ENCODE measurements at regions not wholly inside any gene's neighbourhood (a gene's known extent, or its start where the extent isn't known, plus 50 kb on each side); places are given as distances from the start of the nearest gene placed in this dataset.
A peak's percentile ranks its signal among the peaks of the same experiment; 100 is the strongest.

DNA sequence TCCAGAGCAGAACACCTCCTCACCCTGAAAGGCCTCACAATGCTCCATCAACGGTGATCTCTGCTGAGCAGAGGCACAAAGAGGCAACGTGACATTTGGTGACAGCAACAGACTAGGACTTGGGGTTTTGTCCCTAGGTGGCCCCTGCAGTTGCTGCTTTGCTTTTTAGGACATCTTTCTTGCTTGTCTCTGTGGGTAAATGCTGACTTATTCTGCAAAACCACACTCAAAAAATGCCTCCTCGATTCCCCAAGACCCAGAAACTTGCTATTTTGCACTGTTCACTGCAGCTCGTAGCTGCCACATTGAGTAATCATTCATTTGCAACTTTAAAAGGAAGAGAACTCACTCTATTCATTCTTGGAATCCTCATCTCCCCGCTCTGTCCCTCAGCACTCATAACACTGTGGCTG lies 209.9 kb downstream of the LY86 start:
- TF ChIP-seq CEBPB (IDR thresholded peaks at IDR 0.05): no peak
- TF ChIP-seq, protein P1, sequence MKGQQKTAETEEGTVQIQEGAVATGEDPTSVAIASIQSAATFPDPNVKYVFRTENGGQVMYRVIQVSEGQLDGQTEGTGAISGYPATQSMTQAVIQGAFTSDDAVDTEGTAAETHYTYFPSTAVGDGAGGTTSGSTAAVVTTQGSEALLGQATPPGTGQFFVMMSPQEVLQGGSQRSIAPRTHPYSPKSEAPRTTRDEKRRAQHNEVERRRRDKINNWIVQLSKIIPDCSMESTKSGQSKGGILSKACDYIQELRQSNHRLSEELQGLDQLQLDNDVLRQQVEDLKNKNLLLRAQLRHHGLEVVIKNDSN (IDR thresholded peaks at IDR 0.05): no peak
- TF ChIP-seq CREB1 (IDR thresholded peaks at IDR 0.05; ENCODE audit: low read depth): no peak
- no peak for TF ChIP-seq ZBTB7A (IDR thresholded peaks at IDR 0.05; ENCODE audit: low read depth)
- TF ChIP-seq RAD21 (IDR thresholded peaks at IDR 0.05; ENCODE audit: low read depth): no peak
- no peak for TF ChIP-seq EGR1 (IDR thresholded peaks at IDR 0.05)

DNA sequence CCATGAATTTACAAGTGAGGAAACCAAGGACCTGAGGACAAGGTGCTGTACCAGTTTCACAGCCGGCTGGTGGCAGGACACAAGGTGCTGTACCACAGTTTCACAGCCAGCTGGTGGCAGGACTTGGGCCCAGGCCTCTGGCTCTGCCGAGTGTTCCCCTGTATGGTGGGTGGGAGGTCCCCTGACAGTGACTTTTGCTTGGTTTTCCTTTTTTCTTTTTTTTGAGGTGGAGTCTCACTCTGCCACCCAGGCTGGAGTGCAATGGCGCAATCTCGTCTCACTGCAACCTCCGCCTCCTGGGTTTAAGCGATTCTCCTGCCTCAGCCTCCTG lies 212.4 kb downstream of the LY86 start:
- TF ChIP-seq TAF1 (IDR thresholded peaks at IDR 0.05; ENCODE audit: low read depth): no peak
- TF ChIP-seq TEAD4 (IDR thresholded peaks at IDR 0.05): no peak
- TF ChIP-seq CEBPB (IDR thresholded peaks at IDR 0.05): no peak
- TF ChIP-seq ZBTB7A (IDR thresholded peaks at IDR 0.05; ENCODE audit: low read depth): no peak
- no peak for TF ChIP-seq CREB1 (IDR thresholded peaks at IDR 0.05; ENCODE audit: low read depth)
- no peak for TF ChIP-seq FOXM1 (IDR thresholded peaks at IDR 0.05; ENCODE audit: borderline replicate concordance, low read depth)
- no peak for TF ChIP-seq NFIC (IDR thresholded peaks at IDR 0.05)
- TF ChIP-seq, protein P1 (IDR thresholded peaks at IDR 0.05): no peak
- TF ChIP-seq EGR1 (IDR thresholded peaks at IDR 0.05): no peak
- no peak for TF ChIP-seq RAD21 (IDR thresholded peaks at IDR 0.05; ENCODE audit: low read depth)

GRCh38 chr6:6801635-6802218 lies 213.2 kb downstream of the LY86 start:
- no peak for TF ChIP-seq CEBPB (IDR thresholded peaks at IDR 0.05)
- TF ChIP-seq REST (IDR thresholded peaks at IDR 0.05; ENCODE audit: low read depth): no peak
- TF ChIP-seq FOXM1 (IDR thresholded peaks at IDR 0.05; ENCODE audit: borderline replicate concordance, low read depth): no peak
- TF ChIP-seq NFIC (IDR thresholded peaks at IDR 0.05): no peak
- TF ChIP-seq CREB1 (IDR thresholded peaks at IDR 0.05; ENCODE audit: low read depth): no peak
- no peak for TF ChIP-seq TEAD4 (IDR thresholded peaks at IDR 0.05)
- no peak for TF ChIP-seq ZBTB7A (IDR thresholded peaks at IDR 0.05; ENCODE audit: low read depth)
- TF ChIP-seq YY1 (IDR thresholded peaks at IDR 0.05; ENCODE audit: low read depth): no peak
- TF ChIP-seq EGR1 (IDR thresholded peaks at IDR 0.05): no peak
- TF ChIP-seq TAF1 (IDR thresholded peaks at IDR 0.05; ENCODE audit: low read depth): no peak
- TF ChIP-seq, protein P2, sequence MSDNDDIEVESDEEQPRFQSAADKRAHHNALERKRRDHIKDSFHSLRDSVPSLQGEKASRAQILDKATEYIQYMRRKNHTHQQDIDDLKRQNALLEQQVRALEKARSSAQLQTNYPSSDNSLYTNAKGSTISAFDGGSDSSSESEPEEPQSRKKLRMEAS (IDR thresholded peaks at IDR 0.05): no peak
- no peak for TF ChIP-seq RAD21 (IDR thresholded peaks at IDR 0.05; ENCODE audit: low read depth)
- no peak for TF ChIP-seq TCF12 (IDR thresholded peaks at IDR 0.05; ENCODE audit: low read depth)
- TF ChIP-seq, protein P1 (IDR thresholded peaks at IDR 0.05): no peak

DNA sequence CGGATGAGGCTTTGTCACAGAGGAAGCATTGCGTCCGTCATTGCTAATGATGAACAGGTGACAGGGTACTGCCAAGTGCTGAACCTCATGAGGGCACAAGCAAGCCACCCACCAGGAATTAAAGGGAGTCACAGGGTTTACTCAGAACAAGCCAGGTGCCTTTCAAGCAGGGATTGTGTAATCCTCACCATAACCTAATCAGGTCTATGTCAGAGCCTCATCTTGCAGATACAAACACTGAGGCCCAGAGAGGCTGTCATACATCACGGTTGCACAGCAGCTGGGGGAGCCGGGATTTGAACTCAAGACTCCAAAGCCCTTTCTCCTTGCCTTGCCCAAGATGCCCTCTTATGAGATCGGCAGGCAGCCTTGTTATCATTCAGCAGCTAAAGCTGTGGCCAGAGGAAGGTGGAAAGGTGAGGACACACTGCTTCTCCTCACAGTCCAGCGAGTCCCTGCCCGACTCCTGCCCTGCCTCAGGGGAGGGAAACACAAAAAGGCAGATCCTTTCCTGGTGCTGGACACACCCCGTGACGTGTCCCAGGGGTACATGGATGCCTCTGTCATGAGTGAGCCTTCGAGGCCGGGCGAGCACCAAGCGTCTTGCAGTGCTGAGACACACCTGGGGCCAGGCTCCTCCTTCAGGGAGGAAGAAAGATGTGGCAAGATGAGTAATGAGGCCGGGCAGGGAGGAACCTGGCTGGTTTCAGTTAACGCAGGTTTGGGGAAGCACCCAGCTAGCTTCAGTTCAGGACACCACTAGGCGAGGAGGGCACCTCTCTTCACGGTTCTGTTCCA lies 214.9 kb downstream of the LY86 start:
- TF ChIP-seq EP300 (IDR thresholded peaks at IDR 0.05; ENCODE audit: borderline replicate concordance): 0 out of 2 replicates have a peak, but pooled peaks have one; percentile 64
- no peak for TF ChIP-seq TAF1 (IDR thresholded peaks at IDR 0.05; ENCODE audit: low read depth)
- TF ChIP-seq, protein P2 (IDR thresholded peaks at IDR 0.05): peak; percentile 38; the same call in 1 of the 2 replicates

DNA sequence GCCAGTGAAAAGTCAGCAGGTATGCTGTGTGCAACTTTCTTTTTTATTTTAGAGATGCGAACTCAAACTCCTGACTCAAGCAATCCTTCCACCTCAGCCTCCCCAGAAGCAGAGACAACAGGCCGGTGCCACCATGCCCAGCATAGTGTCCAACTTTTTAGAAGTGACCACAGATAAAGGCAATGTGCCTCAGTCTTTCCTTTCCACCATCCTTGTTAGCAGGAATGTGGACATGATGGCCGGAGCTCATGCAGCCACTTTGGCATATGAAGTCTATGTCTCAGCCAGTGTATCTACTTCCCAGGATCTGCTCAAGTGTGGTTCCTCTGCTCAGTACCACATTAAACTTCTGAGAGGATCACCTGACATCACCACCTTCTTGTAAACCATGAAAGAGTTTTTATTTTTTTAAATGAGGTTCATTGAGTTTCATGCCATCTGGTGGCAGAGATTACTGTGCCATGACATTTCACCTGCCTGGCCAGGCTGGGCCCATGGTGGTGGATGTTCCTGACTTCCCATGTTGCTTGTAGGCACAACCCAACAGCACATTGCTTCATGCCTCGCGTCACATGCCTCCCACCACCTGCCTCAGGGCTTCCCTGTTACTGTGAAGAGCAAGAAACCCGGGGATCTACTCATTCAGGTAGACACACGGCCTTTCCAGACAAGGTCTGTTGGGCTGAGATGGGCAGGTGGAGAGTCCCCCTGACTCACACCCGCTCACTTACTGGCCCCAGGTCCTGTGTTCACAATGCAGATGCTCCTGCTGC lies 216.5 kb downstream of the LY86 start:
- TF ChIP-seq EGR1 (IDR thresholded peaks at IDR 0.05): no peak
- TF ChIP-seq FOXM1 (IDR thresholded peaks at IDR 0.05; ENCODE audit: borderline replicate concordance, low read depth): no peak
- TF ChIP-seq CREB1 (IDR thresholded peaks at IDR 0.05; ENCODE audit: low read depth): no peak
- no peak for TF ChIP-seq REST (IDR thresholded peaks at IDR 0.05; ENCODE audit: low read depth)
- no peak for TF ChIP-seq TEAD4 (IDR thresholded peaks at IDR 0.05)
- TF ChIP-seq, protein P2 (IDR thresholded peaks at IDR 0.05): no peak
- no peak for TF ChIP-seq RAD21 (IDR thresholded peaks at IDR 0.05; ENCODE audit: low read depth)
- no peak for TF ChIP-seq TAF1 (IDR thresholded peaks at IDR 0.05; ENCODE audit: low read depth)
- no peak for TF ChIP-seq EP300 (IDR thresholded peaks at IDR 0.05; ENCODE audit: borderline replicate concordance)
- no peak for TF ChIP-seq ZBTB7A (IDR thresholded peaks at IDR 0.05; ENCODE audit: low read depth)
- no peak for TF ChIP-seq NFIC (IDR thresholded peaks at IDR 0.05)
- TF ChIP-seq CEBPB (IDR thresholded peaks at IDR 0.05): no peak
- TF ChIP-seq, protein P1 (IDR thresholded peaks at IDR 0.05): no peak
- no peak for TF ChIP-seq TCF12 (IDR thresholded peaks at IDR 0.05; ENCODE audit: low read depth)
- TF ChIP-seq YY1 (IDR thresholded peaks at IDR 0.05; ENCODE audit: low read depth): no peak

All from Ishikawa (cell line).